ENCODE measurements at regions not wholly inside any gene's neighbourhood (a gene's known extent, or its start where the extent isn't known, plus 50 kb on each side); places are given as distances from the start of the nearest gene placed in this dataset.

DNA sequence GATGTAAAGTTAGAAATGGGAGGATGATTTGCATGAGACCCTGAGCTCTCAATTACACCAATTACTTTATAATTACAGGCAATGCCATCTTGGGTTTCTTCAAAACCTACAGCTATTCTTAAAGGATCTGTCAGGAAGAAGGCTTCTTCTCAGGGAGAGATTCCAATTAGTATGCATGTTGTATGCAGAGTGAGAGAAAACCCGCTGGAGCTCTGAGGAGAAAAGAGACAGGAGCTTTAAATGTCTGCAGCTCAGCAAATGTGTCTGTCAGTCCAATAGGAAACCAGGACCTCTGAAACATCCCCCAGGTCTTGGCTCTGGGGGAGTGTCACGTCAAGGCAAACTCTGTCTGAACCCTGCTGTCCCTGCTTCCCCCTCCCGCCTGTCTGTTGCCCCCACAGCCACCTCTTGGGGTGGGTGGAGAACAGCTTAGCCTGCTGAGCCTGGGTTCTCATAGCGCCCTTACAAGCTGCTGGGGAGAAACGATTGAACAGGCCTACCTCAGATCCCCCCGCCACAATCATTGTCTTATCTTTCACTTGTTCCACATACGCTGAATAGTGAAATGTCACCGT lies 140.2 kb downstream of the SPATA19 start:
- no peak for TF ChIP-seq RAD21 (conservative IDR thresholded peaks at IDR 0.05)
- TF ChIP-seq POLR2AphosphoS5 (IDR thresholded peaks at IDR 0.05): no peak
- TF ChIP-seq, protein P1, sequence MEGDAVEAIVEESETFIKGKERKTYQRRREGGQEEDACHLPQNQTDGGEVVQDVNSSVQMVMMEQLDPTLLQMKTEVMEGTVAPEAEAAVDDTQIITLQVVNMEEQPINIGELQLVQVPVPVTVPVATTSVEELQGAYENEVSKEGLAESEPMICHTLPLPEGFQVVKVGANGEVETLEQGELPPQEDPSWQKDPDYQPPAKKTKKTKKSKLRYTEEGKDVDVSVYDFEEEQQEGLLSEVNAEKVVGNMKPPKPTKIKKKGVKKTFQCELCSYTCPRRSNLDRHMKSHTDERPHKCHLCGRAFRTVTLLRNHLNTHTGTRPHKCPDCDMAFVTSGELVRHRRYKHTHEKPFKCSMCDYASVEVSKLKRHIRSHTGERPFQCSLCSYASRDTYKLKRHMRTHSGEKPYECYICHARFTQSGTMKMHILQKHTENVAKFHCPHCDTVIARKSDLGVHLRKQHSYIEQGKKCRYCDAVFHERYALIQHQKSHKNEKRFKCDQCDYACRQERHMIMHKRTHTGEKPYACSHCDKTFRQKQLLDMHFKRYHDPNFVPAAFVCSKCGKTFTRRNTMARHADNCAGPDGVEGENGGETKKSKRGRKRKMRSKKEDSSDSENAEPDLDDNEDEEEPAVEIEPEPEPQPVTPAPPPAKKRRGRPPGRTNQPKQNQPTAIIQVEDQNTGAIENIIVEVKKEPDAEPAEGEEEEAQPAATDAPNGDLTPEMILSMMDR (IDR thresholded peaks at IDR 0.05; ENCODE audit: poor library complexity, severe bottlenecking): no peak
- TF ChIP-seq, protein P2, sequence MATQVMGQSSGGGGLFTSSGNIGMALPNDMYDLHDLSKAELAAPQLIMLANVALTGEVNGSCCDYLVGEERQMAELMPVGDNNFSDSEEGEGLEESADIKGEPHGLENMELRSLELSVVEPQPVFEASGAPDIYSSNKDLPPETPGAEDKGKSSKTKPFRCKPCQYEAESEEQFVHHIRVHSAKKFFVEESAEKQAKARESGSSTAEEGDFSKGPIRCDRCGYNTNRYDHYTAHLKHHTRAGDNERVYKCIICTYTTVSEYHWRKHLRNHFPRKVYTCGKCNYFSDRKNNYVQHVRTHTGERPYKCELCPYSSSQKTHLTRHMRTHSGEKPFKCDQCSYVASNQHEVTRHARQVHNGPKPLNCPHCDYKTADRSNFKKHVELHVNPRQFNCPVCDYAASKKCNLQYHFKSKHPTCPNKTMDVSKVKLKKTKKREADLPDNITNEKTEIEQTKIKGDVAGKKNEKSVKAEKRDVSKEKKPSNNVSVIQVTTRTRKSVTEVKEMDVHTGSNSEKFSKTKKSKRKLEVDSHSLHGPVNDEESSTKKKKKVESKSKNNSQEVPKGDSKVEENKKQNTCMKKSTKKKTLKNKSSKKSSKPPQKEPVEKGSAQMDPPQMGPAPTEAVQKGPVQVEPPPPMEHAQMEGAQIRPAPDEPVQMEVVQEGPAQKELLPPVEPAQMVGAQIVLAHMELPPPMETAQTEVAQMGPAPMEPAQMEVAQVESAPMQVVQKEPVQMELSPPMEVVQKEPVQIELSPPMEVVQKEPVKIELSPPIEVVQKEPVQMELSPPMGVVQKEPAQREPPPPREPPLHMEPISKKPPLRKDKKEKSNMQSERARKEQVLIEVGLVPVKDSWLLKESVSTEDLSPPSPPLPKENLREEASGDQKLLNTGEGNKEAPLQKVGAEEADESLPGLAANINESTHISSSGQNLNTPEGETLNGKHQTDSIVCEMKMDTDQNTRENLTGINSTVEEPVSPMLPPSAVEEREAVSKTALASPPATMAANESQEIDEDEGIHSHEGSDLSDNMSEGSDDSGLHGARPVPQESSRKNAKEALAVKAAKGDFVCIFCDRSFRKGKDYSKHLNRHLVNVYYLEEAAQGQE (IDR thresholded peaks at IDR 0.05; ENCODE audit: borderline replicate concordance): no peak
- no peak for TF ChIP-seq MXI1 (conservative IDR thresholded peaks at IDR 0.05; ENCODE audit: poor library complexity, severe bottlenecking)
- TF ChIP-seq TAF1 (IDR thresholded peaks at IDR 0.05; ENCODE audit: low read depth): no peak
- no peak for TF ChIP-seq EZH2 (IDR thresholded peaks at IDR 0.05; ENCODE audit: borderline replicate concordance, insufficient read depth, low read length, poor library complexity, severe bottlenecking)
- no peak for TF ChIP-seq EP300 (conservative IDR thresholded peaks at IDR 0.05; ENCODE audit: poor library complexity, severe bottlenecking)
- TF ChIP-seq SMC3 (conservative IDR thresholded peaks at IDR 0.05; ENCODE audit: poor library complexity): no peak

Measured in neural cell (in vitro differentiated cells).